ENCODE measurements at regions not wholly inside any gene's neighbourhood (a gene's known extent, or its start where the extent isn't known, plus 50 kb on each side); places are given as distances from the start of the nearest gene placed in this dataset.

DNA sequence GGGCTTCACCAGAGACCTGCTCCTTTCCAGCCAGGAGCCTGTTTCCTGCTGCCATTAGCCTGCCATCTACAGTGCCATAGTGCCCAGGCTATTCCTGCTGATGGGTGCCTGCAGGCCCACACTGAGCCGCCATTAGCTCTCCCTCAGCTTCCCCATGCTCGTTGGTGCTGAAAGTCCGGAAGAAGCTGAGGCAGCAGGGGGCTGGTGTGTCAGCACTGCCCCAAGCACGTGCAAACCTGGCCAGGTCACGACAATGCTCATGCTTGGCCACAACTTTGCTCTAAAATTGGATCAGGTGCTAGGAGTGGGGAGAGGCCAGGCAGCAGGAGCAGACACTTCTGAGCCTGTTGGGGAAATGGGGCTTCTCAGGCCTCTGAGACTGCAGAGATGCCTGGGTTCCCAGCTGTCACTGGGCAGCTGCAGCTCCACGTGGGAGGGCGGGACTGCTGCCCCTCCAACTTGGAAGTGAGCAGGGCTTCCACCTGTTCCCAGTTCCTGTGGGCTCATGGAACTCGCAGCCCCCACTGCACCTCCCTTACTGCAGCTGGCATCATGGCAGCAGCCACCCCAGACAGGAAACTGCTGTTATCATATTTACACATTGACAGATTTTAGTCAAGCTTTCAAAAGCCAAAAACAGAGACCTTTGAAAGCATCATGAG is 913.9 kb downstream of the FSTL5 start:
- TF ChIP-seq EP300 (IDR thresholded peaks at IDR 0.05) = no peak
- no peak for TF ChIP-seq POLR2AphosphoS5 (IDR thresholded peaks at IDR 0.05)
- TF ChIP-seq POLR2A (IDR thresholded peaks at IDR 0.05) = no peak
- TF ChIP-seq CTCF (IDR thresholded peaks at IDR 0.05) = no peak
- DNase-seq = no peak
- Histone ChIP-seq H3K27me3 (no peaks in the 10 kb centered on the region), H3K9me3 (peaks cover 3 to 32% (median 19%) of the 10 kb centered on the region in 4 donors), H3K4me3 (no peak overlapping the region), H3K4me1 (no peaks in the 10 kb centered on the region), H3K27ac (no peak overlapping the region), H3K36me3 (no peaks in the 10 kb centered on the region)
- intact Hi-C loops (cut with DNase I; ENCODE audit: low total_unique reads) = no loop called here
- 86 to 94% (median 91%) methylated on average over 8 of the region's 8 CpGs for WGBS, 5 donors

DNA sequence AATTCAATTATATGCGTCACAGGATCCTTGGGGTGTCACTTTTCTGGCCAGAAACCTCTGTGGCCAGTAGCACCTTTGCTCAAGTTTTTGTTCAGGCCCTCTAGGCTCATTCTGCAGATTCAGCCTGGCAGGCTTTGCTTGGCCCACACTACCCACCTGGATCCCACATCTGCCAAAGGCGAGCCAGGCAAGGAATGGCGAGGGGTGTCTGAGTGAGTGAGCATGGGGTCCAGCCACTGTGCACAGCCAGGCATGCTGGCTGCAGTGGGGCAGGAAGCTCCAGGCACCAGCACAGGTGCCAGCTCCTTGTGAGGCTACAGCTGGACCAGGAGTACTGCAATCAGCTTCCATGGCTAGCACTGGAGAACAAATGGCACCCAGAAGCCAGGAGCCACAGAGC is 914.9 kb downstream of the FSTL5 start:
- no peak overlapping the region for H3K4me3 ChIP-seq
- intact Hi-C loops (cut with DNase I; ENCODE audit: low total_unique reads) = no loop called here
- 88 to 98% (median 98%) methylated on average over 3 of the region's 3 CpGs for WGBS, 5 donors
- peaks cover 0 to 34% (median 15%) of the 10 kb centered on the region in 4 donors for H3K9me3 ChIP-seq
- no peak overlapping the region for H3K27ac ChIP-seq
- no peaks in the 10 kb centered on the region for H3K36me3 ChIP-seq
- TF ChIP-seq EP300 (IDR thresholded peaks at IDR 0.05) (no peak), CTCF (IDR thresholded peaks at IDR 0.05) (no peak), POLR2AphosphoS5 (IDR thresholded peaks at IDR 0.05) (no peak), POLR2A (IDR thresholded peaks at IDR 0.05) (no peak)
- H3K27me3 ChIP-seq = no peaks in the 10 kb centered on the region
- no peaks in the 10 kb centered on the region for H3K4me1 ChIP-seq
- DNase-seq = no peak

- H3K4me1 ChIP-seq = no peaks in the 10 kb centered on the region
- H3K36me3 ChIP-seq = no peaks in the 10 kb centered on the region
- no peak overlapping the region for H3K27ac ChIP-seq
- H3K27me3 ChIP-seq = no peaks in the 10 kb centered on the region
- no peak for DNase-seq
- TF ChIP-seq EP300 (IDR thresholded peaks at IDR 0.05) (no peak), POLR2AphosphoS5 (IDR thresholded peaks at IDR 0.05) (no peak), POLR2A (IDR thresholded peaks at IDR 0.05) (no peak), CTCF (IDR thresholded peaks at IDR 0.05) (no peak)
- H3K4me3 ChIP-seq = no peak overlapping the region
- WGBS, 5 donors = 33 to 45% (median 39%) methylated on average over 1 of the region's 1 CpG
- H3K9me3 ChIP-seq = peaks cover 0 to 34% (median 15%) of the 10 kb centered on the region in 4 donors
- intact Hi-C loops (cut with DNase I; ENCODE audit: low total_unique reads) = no loop called here
Measured at GRCh38 chr4:161247831-161248230, 916.0 kb downstream of the FSTL5 start.

DNA sequence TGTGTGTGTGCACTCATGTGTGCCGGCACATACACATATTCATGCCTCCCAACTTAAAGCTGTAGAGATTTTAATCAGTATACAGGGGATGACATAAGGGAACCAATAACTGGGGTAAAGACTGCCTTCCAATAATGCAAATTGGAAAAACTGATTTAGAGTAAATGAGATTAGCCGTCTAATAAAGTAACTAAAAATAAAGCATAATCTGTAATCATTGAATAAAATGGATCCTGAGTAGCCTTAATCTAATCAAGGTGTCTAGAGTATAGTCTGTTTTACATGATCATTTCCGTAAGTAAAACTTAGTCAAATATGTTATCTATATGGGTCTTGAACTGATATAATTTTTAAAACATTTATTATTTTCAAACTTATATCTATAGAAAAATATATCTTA is 925.8 kb downstream of the FSTL5 start:
- DNase-seq = no peak
- intact Hi-C loops (cut with DNase I; ENCODE audit: low total_unique reads) = no loop called here

More for the DNA sequence above, 925.8 kb downstream of the FSTL5 start:
- TF ChIP-seq EP300 (IDR thresholded peaks at IDR 0.05) = no peak
- no peak for TF ChIP-seq CTCF (IDR thresholded peaks at IDR 0.05)
- TF ChIP-seq POLR2AphosphoS5 (IDR thresholded peaks at IDR 0.05) = no peak
- TF ChIP-seq POLR2A (IDR thresholded peaks at IDR 0.05) = no peak
- no peaks in the 10 kb centered on the region for H3K27me3 ChIP-seq
- 22 to 90% (median 73%) methylated on average over 3 of the region's 3 CpGs for WGBS, 5 donors
- no peak overlapping the region for H3K27ac ChIP-seq
- H3K36me3 ChIP-seq = no peaks in the 10 kb centered on the region
- no peak overlapping the region for H3K4me3 ChIP-seq
- H3K4me1 ChIP-seq = no peaks in the 10 kb centered on the region
- H3K9me3 ChIP-seq = no peaks in the 10 kb centered on the region

Measured in stomach (tissue), 8 donors.